ENCODE measurements at regions not wholly inside any gene's neighbourhood (a gene's known extent, or its start where the extent isn't known, plus 50 kb on each side); places are given as distances from the start of the nearest gene placed in this dataset.

- no peak overlapping the region for H3K27ac ChIP-seq (ENCODE audit: low read depth, low read length)
- H3K27me3 ChIP-seq (ENCODE audit: control insufficient read depth, low read length), result no peaks in the 10 kb centered on the region
- H3K4me2 ChIP-seq (ENCODE audit: low read length), result no peak overlapping the region
- no peaks in the 10 kb centered on the region for H4K20me1 ChIP-seq (ENCODE audit: control insufficient read depth, insufficient read depth, low read depth, low read length)
- no peak for TF ChIP-seq CTCF (IDR thresholded peaks at IDR 0.05; ENCODE audit: low read depth, low read length, poor library complexity, severe bottlenecking)
- no peaks in the 10 kb centered on the region for H3F3A ChIP-seq (ENCODE audit: control insufficient read depth, insufficient read depth)
- H3K4me3 ChIP-seq (ENCODE audit: low read length), result no peak overlapping the region
- no peaks in the 10 kb centered on the region for H3K79me2 ChIP-seq (ENCODE audit: control insufficient read depth, low read length)
- no peaks in the 10 kb centered on the region for H3K4me1 ChIP-seq (ENCODE audit: control insufficient read depth, low read length)
- H3K9me3 ChIP-seq (ENCODE audit: control insufficient read depth, insufficient read depth, low read length), result no peaks in the 10 kb centered on the region
- no peaks in the 10 kb centered on the region for H3K36me3 ChIP-seq (ENCODE audit: control insufficient read depth, low read length)
- no peaks in the 10 kb centered on the region for H3K9me2 ChIP-seq (replicated peaks; ENCODE audit: control insufficient read depth, low read length)
These were observed 186.7 kb downstream of the PCDH18 start for GRCh38 chr4:137345597-137345996.

- no peaks in the 10 kb centered on the region for H3K79me2 ChIP-seq (ENCODE audit: control insufficient read depth, low read length)
- no peaks in the 10 kb centered on the region for H3F3A ChIP-seq (ENCODE audit: control insufficient read depth, insufficient read depth)
- TF ChIP-seq CTCF (IDR thresholded peaks at IDR 0.05; ENCODE audit: low read depth, low read length, poor library complexity, severe bottlenecking) (no peak), EZH2phosphoT487 (IDR thresholded peaks at IDR 0.05; ENCODE audit: borderline replicate concordance, low read length) (no peak)
- no peak overlapping the region for H3K27ac ChIP-seq (ENCODE audit: low read depth, low read length)
- no peaks in the 10 kb centered on the region for H3K9me3 ChIP-seq (ENCODE audit: control insufficient read depth, insufficient read depth, low read length)
- no peaks in the 10 kb centered on the region for H3K27me3 ChIP-seq (ENCODE audit: control insufficient read depth, low read length)
- H3K4me1 ChIP-seq (ENCODE audit: control insufficient read depth, low read length), result no peaks in the 10 kb centered on the region
- H3K9me2 ChIP-seq (replicated peaks; ENCODE audit: control insufficient read depth, low read length), result no peaks in the 10 kb centered on the region
- no peaks in the 10 kb centered on the region for H3K36me3 ChIP-seq (ENCODE audit: control insufficient read depth, low read length)
- no peaks in the 10 kb centered on the region for H4K20me1 ChIP-seq (ENCODE audit: control insufficient read depth, insufficient read depth, low read depth, low read length)
- no peak overlapping the region for H3K4me2 ChIP-seq (ENCODE audit: low read length)
- no peak overlapping the region for H3K4me3 ChIP-seq (ENCODE audit: low read length)
These were observed 189.1 kb downstream of the PCDH18 start for GRCh38 chr4:137343221-137343620.

GRCh38 chr4:137333031-137333430 lies 199.3 kb downstream of the PCDH18 start:
- no peaks in the 10 kb centered on the region for H3K79me2 ChIP-seq (ENCODE audit: control insufficient read depth, low read length)
- H3K9me3 ChIP-seq (ENCODE audit: control insufficient read depth, insufficient read depth, low read length), result no peaks in the 10 kb centered on the region
- H3K27ac ChIP-seq (ENCODE audit: low read depth, low read length), result no peak overlapping the region
- H3K4me1 ChIP-seq (ENCODE audit: control insufficient read depth, low read length), result no peaks in the 10 kb centered on the region
- H3K27me3 ChIP-seq (ENCODE audit: control insufficient read depth, low read length), result no peaks in the 10 kb centered on the region
- no peak overlapping the region for H3K4me2 ChIP-seq (ENCODE audit: low read length)
- TF ChIP-seq EZH2phosphoT487 (IDR thresholded peaks at IDR 0.05; ENCODE audit: borderline replicate concordance, low read length), result no peak
- TF ChIP-seq CTCF (IDR thresholded peaks at IDR 0.05; ENCODE audit: low read depth, low read length, poor library complexity, severe bottlenecking), result no peak
- H3K9me2 ChIP-seq (replicated peaks; ENCODE audit: control insufficient read depth, low read length), result no peaks in the 10 kb centered on the region
- H3K4me3 ChIP-seq (ENCODE audit: low read length), result no peak overlapping the region
- H3F3A ChIP-seq (ENCODE audit: control insufficient read depth, insufficient read depth), result no peaks in the 10 kb centered on the region
- H3K36me3 ChIP-seq (ENCODE audit: control insufficient read depth, low read length), result no peaks in the 10 kb centered on the region
- H4K20me1 ChIP-seq (ENCODE audit: control insufficient read depth, insufficient read depth, low read depth, low read length), result no peaks in the 10 kb centered on the region

GRCh38 chr4:137312257-137312656 lies 220.0 kb downstream of the PCDH18 start:
- no peaks in the 10 kb centered on the region for H3F3A ChIP-seq (ENCODE audit: control insufficient read depth, insufficient read depth)
- no peaks in the 10 kb centered on the region for H4K20me1 ChIP-seq (ENCODE audit: control insufficient read depth, insufficient read depth, low read depth, low read length)
- H3K36me3 ChIP-seq (ENCODE audit: control insufficient read depth, low read length), result no peaks in the 10 kb centered on the region
- H3K4me2 ChIP-seq (ENCODE audit: low read length), result no peak overlapping the region
- no peaks in the 10 kb centered on the region for H3K79me2 ChIP-seq (ENCODE audit: control insufficient read depth, low read length)
- no peaks in the 10 kb centered on the region for H3K27me3 ChIP-seq (ENCODE audit: control insufficient read depth, low read length)
- H3K9me2 ChIP-seq (replicated peaks; ENCODE audit: control insufficient read depth, low read length), result no peaks in the 10 kb centered on the region
- no peak overlapping the region for H3K4me3 ChIP-seq (ENCODE audit: low read length)
- TF ChIP-seq CTCF (IDR thresholded peaks at IDR 0.05; ENCODE audit: low read depth, low read length, poor library complexity, severe bottlenecking), result no peak
- no peak for TF ChIP-seq EZH2phosphoT487 (IDR thresholded peaks at IDR 0.05; ENCODE audit: borderline replicate concordance, low read length)
- H3K9me3 ChIP-seq (ENCODE audit: control insufficient read depth, insufficient read depth, low read length), result no peaks in the 10 kb centered on the region
- no peaks in the 10 kb centered on the region for H3K4me1 ChIP-seq (ENCODE audit: control insufficient read depth, low read length)
- H3K27ac ChIP-seq (ENCODE audit: low read depth, low read length), result no peak overlapping the region
